ENCODE measurements at regions not wholly inside any gene's neighbourhood (a gene's known extent, or its start where the extent isn't known, plus 50 kb on each side); places are given as distances from the start of the nearest gene placed in this dataset.

- Histone ChIP-seq H3K27ac (no peak overlapping the region), H3K9me3 (no peaks in the 10 kb centered on the region), H3K27me3 (ENCODE audit: insufficient read depth in 3 of 3, low read length in 2 of 3) (no peaks in the 10 kb centered on the region), H3K4me1 (no peaks in the 10 kb centered on the region), H3K4me3 (no peak overlapping the region), H3K36me3 (ENCODE audit: insufficient read depth in 1 of 2, low read depth in 1 of 2) (no peaks in the 10 kb centered on the region)
- WGBS, 3 donors: 49 to 56% (median 55%) methylated on average over 6 of the region's 6 CpGs
- TF ChIP-seq, protein P1, sequence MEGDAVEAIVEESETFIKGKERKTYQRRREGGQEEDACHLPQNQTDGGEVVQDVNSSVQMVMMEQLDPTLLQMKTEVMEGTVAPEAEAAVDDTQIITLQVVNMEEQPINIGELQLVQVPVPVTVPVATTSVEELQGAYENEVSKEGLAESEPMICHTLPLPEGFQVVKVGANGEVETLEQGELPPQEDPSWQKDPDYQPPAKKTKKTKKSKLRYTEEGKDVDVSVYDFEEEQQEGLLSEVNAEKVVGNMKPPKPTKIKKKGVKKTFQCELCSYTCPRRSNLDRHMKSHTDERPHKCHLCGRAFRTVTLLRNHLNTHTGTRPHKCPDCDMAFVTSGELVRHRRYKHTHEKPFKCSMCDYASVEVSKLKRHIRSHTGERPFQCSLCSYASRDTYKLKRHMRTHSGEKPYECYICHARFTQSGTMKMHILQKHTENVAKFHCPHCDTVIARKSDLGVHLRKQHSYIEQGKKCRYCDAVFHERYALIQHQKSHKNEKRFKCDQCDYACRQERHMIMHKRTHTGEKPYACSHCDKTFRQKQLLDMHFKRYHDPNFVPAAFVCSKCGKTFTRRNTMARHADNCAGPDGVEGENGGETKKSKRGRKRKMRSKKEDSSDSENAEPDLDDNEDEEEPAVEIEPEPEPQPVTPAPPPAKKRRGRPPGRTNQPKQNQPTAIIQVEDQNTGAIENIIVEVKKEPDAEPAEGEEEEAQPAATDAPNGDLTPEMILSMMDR (IDR thresholded peaks at IDR 0.05): no peak
- no peak for ATAC-seq
- intact Hi-C loops (cut with DNase I): no loop called here
- DNase-seq: no peak
Measured at GRCh38 chr2:145038041-145038525, 518.2 kb upstream of the ZEB2 start.

DNA sequence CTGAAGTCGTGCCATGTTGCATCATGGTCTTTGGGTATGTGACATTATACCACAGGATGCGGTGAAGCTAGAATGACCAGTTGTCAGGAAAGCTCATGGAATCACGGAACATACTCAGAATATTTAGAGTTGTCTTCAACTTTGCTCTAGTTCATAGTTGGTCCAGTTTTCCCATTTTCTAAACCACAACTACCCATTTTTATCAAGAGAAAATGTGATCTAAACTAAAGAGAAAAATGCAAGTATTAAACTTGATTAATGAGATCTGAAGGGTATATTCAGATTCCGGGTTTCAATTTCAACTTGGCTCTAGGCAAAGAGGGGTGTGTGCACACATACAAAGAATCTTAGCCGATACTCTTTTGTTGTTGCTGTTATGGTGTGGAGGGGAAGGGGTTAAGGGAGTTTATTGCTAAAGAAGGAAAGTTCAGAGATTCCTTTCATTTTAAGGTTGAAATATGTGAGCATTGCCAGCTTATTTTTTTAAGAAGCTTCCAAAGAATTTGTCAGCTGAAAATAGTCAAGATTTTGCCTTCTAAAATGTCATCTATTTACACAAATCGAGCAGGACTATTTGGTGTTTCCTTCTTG lies 516.6 kb upstream of the ZEB2 start:
- 37 to 55% (median 41%) methylated on average over 6 of the region's 6 CpGs for WGBS, 3 donors
- no peaks in the 10 kb centered on the region for H3K9me3 ChIP-seq
- H3K27ac ChIP-seq: no peak overlapping the region
- DNase-seq: no peak
- H3K4me3 ChIP-seq: no peak overlapping the region
- no peaks in the 10 kb centered on the region for H3K27me3 ChIP-seq (ENCODE audit: insufficient read depth in 3 of 3, low read length in 2 of 3)
- TF ChIP-seq, protein P1 (IDR thresholded peaks at IDR 0.05): no peak
- no peak for ATAC-seq
- no peaks in the 10 kb centered on the region for H3K36me3 ChIP-seq (ENCODE audit: insufficient read depth in 1 of 2, low read depth in 1 of 2)
- H3K4me1 ChIP-seq: no peaks in the 10 kb centered on the region
- intact Hi-C loops (cut with DNase I): no loop called here

DNA sequence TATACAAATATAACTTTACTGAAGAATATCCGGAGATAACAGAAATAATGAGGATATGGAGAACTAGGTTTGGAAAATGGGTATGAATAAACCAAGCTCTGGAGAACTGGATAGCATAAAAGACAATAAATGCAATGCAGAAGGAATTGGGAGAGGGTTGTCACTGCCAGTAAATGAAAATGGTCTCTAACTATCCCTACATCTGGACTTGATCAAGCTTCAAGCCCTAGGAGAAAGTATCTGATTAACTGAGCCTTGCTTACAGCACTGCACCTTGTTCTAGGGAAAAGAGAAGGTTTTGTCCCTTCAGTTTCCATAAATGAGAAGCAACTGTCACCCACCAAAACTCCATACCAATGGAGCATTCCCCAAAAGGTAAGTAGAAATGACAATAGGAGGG lies 514.6 kb upstream of the ZEB2 start:
- Histone ChIP-seq H3K27me3 (ENCODE audit: insufficient read depth in 3 of 3, low read length in 2 of 3) (no peaks in the 10 kb centered on the region), H3K4me3 (no peak overlapping the region), H3K27ac (no peak overlapping the region), H3K9me3 (no peaks in the 10 kb centered on the region), H3K36me3 (ENCODE audit: insufficient read depth in 1 of 2, low read depth in 1 of 2) (no peaks in the 10 kb centered on the region), H3K4me1 (no peaks in the 10 kb centered on the region)
- 87 to 98% (median 94%) methylated on average over 1 of the region's 1 CpG for WGBS, 3 donors
- DNase-seq (no peak), ATAC-seq (no peak)
- intact Hi-C loops (cut with DNase I): no loop called here
- TF ChIP-seq, protein P1 (IDR thresholded peaks at IDR 0.05): no peak

DNA sequence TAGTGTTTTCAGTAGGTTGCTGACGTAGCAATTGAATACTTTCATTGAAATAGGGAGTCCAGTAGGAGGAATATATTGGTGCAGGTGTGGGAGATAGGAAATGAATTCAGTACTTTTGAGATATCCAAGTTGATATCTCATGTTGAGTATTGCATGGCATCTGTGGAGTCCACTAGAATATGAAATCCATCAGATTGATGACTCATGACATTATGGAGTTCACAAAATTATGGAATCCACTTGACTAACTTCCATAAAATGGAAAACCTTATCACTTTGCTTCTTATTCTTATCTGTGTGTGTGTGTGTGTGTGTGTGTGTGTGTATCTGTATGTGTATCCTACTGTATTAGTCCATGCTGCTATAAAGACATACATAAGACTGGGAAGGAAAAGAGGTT lies 513.5 kb upstream of the ZEB2 start:
- Histone ChIP-seq H3K4me1 (no peaks in the 10 kb centered on the region), H3K27me3 (ENCODE audit: insufficient read depth in 3 of 3, low read length in 2 of 3) (no peaks in the 10 kb centered on the region), H3K4me3 (no peak overlapping the region), H3K36me3 (ENCODE audit: insufficient read depth in 1 of 2, low read depth in 1 of 2) (no peaks in the 10 kb centered on the region), H3K9me3 (no peaks in the 10 kb centered on the region), H3K27ac (no peak overlapping the region)
- ATAC-seq: no peak
- WGBS, 3 donors: 94 to 100% (median 96%) methylated on average over 1 of the region's 1 CpG
- TF ChIP-seq, protein P1 (IDR thresholded peaks at IDR 0.05): no peak
- no peak for DNase-seq
- intact Hi-C loops (cut with DNase I): no loop called here

DNA sequence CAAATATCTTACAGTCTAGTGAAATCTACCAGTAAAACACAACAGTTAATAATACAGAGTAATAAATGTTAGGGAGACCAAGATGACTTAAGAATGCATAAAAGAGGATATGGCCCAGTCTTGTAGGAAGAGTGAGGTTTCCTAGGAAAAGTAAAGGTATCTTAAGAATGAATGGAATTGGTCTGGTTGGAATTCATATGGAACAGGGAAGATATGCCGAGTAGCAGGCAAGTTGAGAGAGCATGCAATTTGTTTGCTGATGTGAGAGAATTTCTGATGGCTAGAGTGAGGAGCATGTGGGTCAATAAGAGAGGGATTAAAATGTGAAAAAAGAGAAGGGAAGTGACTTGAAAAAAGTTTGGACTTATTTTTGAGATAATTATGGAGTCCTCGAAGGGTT lies 512.9 kb upstream of the ZEB2 start:
- H3K9me3 ChIP-seq: no peaks in the 10 kb centered on the region
- DNase-seq: no peak
- no peaks in the 10 kb centered on the region for H3K27me3 ChIP-seq (ENCODE audit: insufficient read depth in 3 of 3, low read length in 2 of 3)
- WGBS, 3 donors: 82 to 94% (median 83%) methylated on average over 2 of the region's 2 CpGs
- no peak overlapping the region for H3K27ac ChIP-seq
- H3K4me1 ChIP-seq: no peaks in the 10 kb centered on the region
- ATAC-seq: no peak
- TF ChIP-seq, protein P1 (IDR thresholded peaks at IDR 0.05): no peak
- H3K36me3 ChIP-seq (ENCODE audit: insufficient read depth in 1 of 2, low read depth in 1 of 2): no peaks in the 10 kb centered on the region
- H3K4me3 ChIP-seq: no peak overlapping the region
- intact Hi-C loops (cut with DNase I): no loop called here

All from psoas muscle (tissue), 7 donors.